AG10803 (cell line): ENCODE measurements at regions not wholly inside any gene's neighbourhood (a gene's known extent, or its start where the extent isn't known, plus 50 kb on each side); places are given as distances from the start of the nearest gene placed in this dataset.

ENCODE experiments used
- DNase-seq: peaks from one replicate; pipeline ENCODE4 v3.0.0; 2010; ENCODE audit warnings: low read depth
- H3K4me3 ChIP-seq: 2 replicates; pipeline ENCODE4 v1.5.1; 2011; ENCODE audit warnings: mild to moderate bottlenecking, low read length, control low read depth
- TF ChIP-seq, protein P1 (sequence below): conservative IDR thresholded peaks from 2 replicates; pipeline ENCODE4 v1.5.1; 2011; ENCODE audit warnings: mild to moderate bottlenecking, low read length, control low read depth, inconsistent platforms

DNA sequence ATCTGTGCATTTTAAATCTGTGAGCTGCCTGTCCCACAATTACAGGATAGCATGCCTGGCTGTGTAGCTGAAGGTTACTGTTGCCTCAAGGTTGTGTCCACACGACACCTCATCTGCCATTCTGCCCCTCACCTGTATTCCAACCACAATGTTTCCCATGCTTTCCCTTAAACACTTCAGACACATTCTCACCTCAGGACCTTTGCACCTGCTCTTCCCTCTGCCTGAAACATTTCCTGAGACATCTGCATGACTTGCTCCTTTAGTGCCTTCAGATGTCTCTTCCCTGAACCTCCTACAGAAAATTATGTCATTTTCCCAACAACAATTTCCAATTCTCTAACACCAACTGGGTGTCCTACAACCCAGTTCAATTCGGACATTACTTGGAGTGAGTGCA, 120.4 kb downstream of the ZNF608 start:
- DNase-seq: no peak
- H3K4me3 ChIP-seq: no peak overlapping the region
- TF ChIP-seq, protein P1, sequence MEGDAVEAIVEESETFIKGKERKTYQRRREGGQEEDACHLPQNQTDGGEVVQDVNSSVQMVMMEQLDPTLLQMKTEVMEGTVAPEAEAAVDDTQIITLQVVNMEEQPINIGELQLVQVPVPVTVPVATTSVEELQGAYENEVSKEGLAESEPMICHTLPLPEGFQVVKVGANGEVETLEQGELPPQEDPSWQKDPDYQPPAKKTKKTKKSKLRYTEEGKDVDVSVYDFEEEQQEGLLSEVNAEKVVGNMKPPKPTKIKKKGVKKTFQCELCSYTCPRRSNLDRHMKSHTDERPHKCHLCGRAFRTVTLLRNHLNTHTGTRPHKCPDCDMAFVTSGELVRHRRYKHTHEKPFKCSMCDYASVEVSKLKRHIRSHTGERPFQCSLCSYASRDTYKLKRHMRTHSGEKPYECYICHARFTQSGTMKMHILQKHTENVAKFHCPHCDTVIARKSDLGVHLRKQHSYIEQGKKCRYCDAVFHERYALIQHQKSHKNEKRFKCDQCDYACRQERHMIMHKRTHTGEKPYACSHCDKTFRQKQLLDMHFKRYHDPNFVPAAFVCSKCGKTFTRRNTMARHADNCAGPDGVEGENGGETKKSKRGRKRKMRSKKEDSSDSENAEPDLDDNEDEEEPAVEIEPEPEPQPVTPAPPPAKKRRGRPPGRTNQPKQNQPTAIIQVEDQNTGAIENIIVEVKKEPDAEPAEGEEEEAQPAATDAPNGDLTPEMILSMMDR: no peak

DNA sequence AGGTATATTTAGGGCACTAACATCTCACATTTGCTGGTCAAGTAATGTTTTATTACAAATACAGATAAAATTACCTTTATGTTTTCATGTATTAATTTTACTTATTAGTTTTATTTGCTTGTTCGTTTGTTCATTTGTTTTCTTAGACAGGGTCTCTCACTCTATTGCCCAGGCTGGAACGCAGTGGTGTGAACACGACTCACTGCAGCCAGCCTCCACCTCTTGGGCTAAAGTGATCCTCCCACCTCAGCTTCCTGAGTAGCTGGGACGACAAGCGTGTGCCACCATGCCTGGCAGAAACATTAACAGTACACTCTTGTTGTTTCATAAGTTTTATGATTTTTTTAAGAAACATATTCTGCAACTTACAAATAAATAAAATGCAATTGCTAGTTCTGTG, 123.2 kb downstream of the ZNF608 start:
- no peak overlapping the region for H3K4me3 ChIP-seq
- TF ChIP-seq, protein P1: no peak

DNA sequence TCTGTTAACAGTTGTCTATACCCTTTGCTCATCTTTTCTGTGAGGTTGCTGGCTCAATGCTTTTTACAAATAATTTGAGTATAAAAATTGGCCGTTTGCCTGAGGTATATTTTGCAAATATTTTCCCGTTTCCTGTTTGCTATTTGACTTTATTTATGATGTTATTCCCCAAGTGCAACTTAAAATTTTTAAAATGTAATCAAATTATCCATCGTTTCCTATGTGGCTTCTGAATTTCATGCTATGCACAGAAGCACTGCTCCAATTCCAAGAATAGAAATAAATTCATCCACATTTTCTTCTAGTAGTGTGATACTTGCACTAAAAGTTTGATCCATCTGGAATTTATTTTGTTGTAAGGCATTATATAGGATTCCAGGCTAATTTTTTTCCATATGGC, 123.6 kb downstream of the ZNF608 start:
- TF ChIP-seq, protein P1: no peak
- no peak for DNase-seq

More for the DNA sequence above, 123.2 kb downstream of the ZNF608 start:
- DNase-seq: no peak

DNA sequence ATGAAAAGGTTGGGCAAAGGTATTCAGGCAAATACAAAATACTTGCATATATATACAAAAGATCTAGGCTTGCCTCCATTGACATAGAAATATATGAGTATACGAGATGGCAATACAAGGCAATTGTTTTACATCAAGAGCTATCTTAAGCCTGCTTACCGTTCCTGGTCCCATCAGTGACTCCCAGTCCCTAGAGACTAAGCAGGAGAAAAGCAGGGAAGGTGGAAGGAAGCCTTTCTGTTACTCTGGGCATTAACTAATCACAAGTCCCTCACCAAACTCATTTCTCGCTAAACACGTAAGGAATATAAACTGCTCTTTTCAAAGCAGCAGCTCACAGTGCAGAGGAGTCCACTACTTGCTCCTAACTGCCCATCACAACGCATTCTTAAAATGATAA, 125.2 kb downstream of the ZNF608 start:
- H3K4me3 ChIP-seq: no peak overlapping the region
- TF ChIP-seq, protein P1: no peak
- DNase-seq: no peak

More for the DNA sequence above, 123.6 kb downstream of the ZNF608 start:
- H3K4me3 ChIP-seq: no peak overlapping the region

DNA sequence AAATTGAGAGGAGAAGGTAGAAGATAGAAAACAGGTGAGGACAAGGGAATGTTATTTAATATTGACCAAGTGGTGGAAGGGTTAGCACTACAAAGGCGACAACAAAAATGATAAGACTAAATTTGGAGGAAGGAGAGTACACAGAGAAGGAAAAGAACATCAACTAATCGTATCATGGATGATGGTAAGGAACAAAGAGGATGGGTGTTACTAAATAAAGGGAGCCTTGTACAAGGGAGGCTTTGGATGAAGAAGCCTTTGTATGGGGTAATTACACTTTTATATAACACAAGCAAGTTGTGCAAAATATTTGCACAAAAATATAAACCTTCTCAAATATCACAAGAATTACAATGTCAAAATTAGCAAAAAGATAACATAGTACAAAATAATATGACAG, 125.7 kb downstream of the ZNF608 start:
- DNase-seq: no peak
- no peak overlapping the region for H3K4me3 ChIP-seq
- TF ChIP-seq, protein P1: no peak

DNA sequence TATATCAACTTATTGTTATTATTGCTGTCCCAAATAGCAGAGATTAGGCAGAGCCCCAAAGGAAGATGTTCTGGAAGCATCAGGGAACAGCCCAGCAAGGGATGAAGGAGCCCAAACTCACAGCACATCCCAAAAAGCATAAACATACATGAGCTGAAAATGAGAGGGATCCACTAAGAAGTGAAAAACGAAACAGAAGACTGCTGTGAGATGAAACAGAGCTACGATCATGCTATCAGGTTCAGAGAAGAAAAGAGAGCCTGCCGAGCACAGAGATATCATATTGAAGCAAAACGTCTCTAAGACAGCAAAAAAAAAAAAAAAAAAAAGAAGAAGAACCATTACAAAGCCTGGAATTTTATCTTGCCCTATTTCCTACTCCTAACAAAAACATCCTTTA, 127.3 kb downstream of the ZNF608 start:
- no peak for DNase-seq
- no peak overlapping the region for H3K4me3 ChIP-seq
- TF ChIP-seq, protein P1: no peak

DNA sequence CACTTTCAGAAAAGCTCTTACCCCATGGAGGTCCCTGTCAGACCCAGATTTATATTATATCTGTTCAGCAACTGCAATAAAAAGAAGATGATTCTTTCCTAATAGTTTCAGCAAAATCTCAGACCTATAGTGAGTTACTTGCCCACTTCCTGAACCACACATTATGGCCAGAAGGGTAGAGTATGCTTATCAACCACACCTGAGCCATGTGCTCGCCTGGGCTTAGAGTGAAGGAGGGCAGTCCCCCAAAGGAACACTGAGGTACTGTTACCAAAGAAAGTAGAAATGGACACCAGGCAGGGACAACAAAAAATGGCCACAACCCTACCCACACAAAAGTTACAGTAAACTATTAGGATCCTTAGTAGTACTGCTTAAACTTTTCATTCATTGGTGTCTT, 128.7 kb downstream of the ZNF608 start:
- H3K4me3 ChIP-seq: no peak overlapping the region
- TF ChIP-seq, protein P1: no peak
- no peak for DNase-seq
